PC-9 (cell line): ENCODE measurements at regions not wholly inside any gene's neighbourhood (a gene's known extent, or its start where the extent isn't known, plus 50 kb on each side); places are given as distances from the start of the nearest gene placed in this dataset.

Experiments used
- CTCF ChIP-seq: fragments of 200-600 bp; sonication (generic); conservative IDR thresholded peaks from 2 replicates; pipeline ENCODE4 v1.6.1; 2017; ENCODE audit warnings: mixed run types, antibody characterized with exemption, mild to moderate bottlenecking, moderate library complexity
- EZH2 ChIP-seq: fragments of 200-600 bp; sonication (generic); IDR thresholded peaks from 2 replicates; pipeline ENCODE4 v1.8.0; 2017; ENCODE audit warnings: antibody characterized with exemption, low read depth

- TF ChIP-seq CTCF: no peak
- TF ChIP-seq EZH2: no peak
These were observed 620.5 kb upstream of the PKN2 start for GRCh38 chr1:88063605-88064004.
